ENCODE measurements at regions not wholly inside any gene's neighbourhood (a gene's known extent, or its start where the extent isn't known, plus 50 kb on each side); places are given as distances from the start of the nearest gene placed in this dataset.

DNA sequence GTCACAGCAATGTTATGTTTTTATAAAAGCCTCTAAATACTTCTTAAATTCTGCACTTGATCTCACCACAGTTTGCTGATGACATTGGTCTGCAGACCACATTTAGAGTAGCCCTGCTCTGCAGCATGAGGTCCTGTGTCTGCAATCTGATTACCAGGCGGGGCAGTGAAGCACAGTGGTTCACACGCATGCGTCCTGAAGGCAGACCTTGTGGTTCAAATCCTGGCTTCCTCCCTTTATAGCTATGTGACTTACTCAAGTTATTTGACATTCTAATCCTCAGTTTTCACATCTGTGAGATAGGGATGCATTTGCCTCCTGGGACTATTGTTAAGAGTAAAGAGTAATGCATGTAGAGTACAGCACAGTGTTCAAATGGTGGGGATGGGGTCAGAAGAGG lies 50.3 kb downstream of the BMAL2 start:
- no peaks in the 10 kb centered on the region for H3K4me1 ChIP-seq (ENCODE audit: control insufficient read depth, insufficient read depth, low read length)
- no peak overlapping the region for H3K4me3 ChIP-seq (ENCODE audit: low read depth, low read length)
- H3K36me3 ChIP-seq (ENCODE audit: control insufficient read depth in 2 of 2, insufficient read depth in 1 of 2, low read length in 2 of 2): peaks cover 16 to 20% of the 10 kb centered on the region in 2 experiments; a peak in 2 of 3 replicates
- TF ChIP-seq YY1 (tag by site-specific recombination; IDR thresholded peaks at IDR 0.05): no peak
- TF ChIP-seq, protein P1, sequence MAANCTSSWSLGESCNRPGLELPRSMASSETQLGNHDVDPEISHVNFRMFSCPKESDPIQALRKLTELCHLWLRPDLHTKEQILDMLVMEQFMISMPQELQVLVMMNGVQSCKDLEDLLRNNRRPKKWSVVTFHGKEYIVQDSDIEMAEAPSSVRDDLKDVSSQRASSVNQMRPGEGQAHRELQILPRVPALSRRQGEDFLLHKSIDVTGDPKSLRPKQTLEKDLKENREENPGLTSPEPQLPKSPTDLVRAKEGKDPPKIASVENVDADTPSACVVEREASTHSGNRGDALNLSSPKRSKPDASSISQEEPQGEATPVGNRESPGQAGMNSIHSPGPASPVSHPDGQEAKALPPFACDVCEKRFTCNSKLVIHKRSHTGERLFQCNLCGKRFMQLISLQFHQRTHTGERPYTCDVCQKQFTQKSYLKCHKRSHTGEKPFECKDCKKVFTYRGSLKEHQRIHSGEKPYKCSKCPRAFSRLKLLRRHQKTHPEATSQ (tag by site-specific recombination; IDR thresholded peaks at IDR 0.05): no peak
- TF ChIP-seq, protein P2, sequence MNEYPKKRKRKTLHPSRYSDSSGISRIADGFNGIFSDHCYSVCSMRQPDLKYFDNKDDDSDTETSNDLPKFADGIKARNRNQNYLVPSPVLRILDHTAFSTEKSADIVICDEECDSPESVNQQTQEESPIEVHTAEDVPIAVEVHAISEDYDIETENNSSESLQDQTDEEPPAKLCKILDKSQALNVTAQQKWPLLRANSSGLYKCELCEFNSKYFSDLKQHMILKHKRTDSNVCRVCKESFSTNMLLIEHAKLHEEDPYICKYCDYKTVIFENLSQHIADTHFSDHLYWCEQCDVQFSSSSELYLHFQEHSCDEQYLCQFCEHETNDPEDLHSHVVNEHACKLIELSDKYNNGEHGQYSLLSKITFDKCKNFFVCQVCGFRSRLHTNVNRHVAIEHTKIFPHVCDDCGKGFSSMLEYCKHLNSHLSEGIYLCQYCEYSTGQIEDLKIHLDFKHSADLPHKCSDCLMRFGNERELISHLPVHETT (tag by site-specific recombination; IDR thresholded peaks at IDR 0.05): no peak
- TF ChIP-seq ZIC2 (tag by site-specific recombination; IDR thresholded peaks at IDR 0.05): no peak
- TF ChIP-seq, protein P3, sequence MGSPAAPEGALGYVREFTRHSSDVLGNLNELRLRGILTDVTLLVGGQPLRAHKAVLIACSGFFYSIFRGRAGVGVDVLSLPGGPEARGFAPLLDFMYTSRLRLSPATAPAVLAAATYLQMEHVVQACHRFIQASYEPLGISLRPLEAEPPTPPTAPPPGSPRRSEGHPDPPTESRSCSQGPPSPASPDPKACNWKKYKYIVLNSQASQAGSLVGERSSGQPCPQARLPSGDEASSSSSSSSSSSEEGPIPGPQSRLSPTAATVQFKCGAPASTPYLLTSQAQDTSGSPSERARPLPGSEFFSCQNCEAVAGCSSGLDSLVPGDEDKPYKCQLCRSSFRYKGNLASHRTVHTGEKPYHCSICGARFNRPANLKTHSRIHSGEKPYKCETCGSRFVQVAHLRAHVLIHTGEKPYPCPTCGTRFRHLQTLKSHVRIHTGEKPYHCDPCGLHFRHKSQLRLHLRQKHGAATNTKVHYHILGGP (tag by site-specific recombination; IDR thresholded peaks at IDR 0.05): no peak
- no peak for TF ChIP-seq ZNF529 (tag by site-specific recombination; IDR thresholded peaks at IDR 0.05; ENCODE audit: insufficient replicate concordance)
- no peak for TF ChIP-seq KLF10 (tag by site-specific recombination; IDR thresholded peaks at IDR 0.05)
- TF ChIP-seq, protein P4, sequence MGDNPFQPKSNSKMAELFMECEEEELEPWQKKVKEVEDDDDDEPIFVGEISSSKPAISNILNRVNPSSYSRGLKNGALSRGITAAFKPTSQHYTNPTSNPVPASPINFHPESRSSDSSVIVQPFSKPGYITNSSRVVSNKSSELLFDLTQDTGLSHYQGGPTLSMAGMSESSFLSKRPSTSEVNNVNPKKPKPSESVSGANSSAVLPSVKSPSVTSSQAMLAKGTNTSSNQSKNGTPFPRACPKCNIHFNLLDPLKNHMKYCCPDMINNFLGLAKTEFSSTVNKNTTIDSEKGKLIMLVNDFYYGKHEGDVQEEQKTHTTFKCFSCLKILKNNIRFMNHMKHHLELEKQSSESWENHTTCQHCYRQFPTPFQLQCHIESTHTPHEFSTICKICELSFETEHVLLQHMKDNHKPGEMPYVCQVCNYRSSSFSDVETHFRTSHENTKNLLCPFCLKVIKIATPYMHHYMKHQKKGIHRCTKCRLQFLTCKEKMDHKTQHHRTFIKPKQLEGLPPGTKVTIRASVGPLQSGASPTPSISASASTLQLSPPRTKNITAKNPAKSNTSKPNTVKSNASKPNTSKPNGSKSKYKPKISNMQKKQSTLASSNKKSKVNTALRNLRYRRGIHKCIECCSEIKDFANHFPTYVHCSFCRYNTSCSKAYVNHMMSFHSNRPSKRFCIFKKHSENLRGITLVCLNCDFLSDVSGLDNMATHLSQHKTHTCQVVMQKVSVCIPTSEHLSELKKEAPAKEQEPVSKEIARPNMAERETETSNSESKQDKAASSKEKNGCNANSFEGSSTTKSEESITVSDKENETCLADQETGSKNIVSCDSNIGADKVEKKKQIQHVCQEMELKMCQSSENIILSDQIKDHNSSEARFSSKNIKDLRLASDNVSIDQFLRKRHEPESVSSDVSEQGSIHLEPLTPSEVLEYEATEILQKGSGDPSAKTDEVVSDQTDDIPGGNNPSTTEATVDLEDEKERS (tag by site-specific recombination; IDR thresholded peaks at IDR 0.05): no peak
- TF ChIP-seq ZNF561 (tag by site-specific recombination; IDR thresholded peaks at IDR 0.05; ENCODE audit: borderline replicate concordance): no peak
- no peak for TF ChIP-seq ZNF555 (tag by site-specific recombination; conservative IDR thresholded peaks at IDR 0.05)
- TF ChIP-seq ZFP41 (tag by site-specific recombination; IDR thresholded peaks at IDR 0.05; ENCODE audit: borderline replicate concordance): no peak
- TF ChIP-seq, protein P5, sequence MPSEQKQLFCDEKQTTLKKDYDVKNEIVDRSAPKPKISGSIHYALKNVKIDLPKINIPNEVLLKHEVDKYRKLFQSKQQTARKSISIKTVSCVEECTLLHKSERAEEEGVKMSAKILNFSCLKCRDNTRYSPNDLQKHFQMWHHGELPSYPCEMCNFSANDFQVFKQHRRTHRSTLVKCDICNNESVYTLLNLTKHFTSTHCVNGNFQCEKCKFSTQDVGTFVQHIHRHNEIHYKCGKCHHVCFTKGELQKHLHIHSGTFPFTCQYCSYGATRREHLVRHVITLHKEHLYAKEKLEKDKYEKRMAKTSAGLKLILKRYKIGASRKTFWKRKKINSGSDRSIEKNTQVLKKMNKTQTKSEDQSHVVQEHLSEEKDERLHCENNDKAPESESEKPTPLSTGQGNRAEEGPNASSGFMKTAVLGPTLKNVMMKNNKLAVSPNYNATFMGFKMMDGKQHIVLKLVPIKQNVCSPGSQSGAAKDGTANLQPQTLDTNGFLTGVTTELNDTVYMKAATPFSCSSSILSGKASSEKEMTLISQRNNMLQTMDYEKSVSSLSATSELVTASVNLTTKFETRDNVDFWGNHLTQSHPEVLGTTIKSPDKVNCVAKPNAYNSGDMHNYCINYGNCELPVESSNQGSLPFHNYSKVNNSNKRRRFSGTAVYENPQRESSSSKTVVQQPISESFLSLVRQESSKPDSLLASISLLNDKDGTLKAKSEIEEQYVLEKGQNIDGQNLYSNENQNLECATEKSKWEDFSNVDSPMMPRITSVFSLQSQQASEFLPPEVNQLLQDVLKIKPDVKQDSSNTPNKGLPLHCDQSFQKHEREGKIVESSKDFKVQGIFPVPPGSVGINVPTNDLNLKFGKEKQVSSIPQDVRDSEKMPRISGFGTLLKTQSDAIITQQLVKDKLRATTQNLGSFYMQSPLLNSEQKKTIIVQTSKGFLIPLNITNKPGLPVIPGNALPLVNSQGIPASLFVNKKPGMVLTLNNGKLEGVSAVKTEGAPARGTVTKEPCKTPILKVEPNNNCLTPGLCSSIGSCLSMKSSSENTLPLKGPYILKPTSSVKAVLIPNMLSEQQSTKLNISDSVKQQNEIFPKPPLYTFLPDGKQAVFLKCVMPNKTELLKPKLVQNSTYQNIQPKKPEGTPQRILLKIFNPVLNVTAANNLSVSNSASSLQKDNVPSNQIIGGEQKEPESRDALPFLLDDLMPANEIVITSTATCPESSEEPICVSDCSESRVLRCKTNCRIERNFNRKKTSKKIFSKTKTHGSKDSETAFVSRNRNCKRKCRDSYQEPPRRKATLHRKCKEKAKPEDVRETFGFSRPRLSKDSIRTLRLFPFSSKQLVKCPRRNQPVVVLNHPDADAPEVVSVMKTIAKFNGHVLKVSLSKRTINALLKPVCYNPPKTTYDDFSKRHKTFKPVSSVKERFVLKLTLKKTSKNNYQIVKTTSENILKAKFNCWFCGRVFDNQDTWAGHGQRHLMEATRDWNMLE (tag by site-specific recombination; conservative IDR thresholded peaks at IDR 0.05; ENCODE audit: low read depth): no peak
- TF ChIP-seq ZSCAN30 (tag by site-specific recombination; IDR thresholded peaks at IDR 0.05): no peak
- CTCF ChIA-PET: interaction anchor here (1.1 to 2.4 kb wide), 3 partner anchors 13 to 80 kb away, joined by 3 to 17 read pairs (median 3); no protein-coding TSS in a partner anchor
- no peak overlapping the region for H3K27ac ChIP-seq (ENCODE audit: extremely low read depth, low read depth, low read length)
- POLR2A ChIA-PET: no interaction called here
- H3K9me3 ChIP-seq (ENCODE audit: control insufficient read depth, insufficient read depth, low read depth, low read length): no peaks in the 10 kb centered on the region
